ENCODE measurements at regions not wholly inside any gene's neighbourhood (a gene's known extent, or its start where the extent isn't known, plus 50 kb on each side); places are given as distances from the start of the nearest gene placed in this dataset.

- Mint-ChIP-seq H3K4me3 (peak overlapping the region; percentile 57), H3K36me3 (no peaks in the 10 kb centered on the region), H3K27ac (peak overlapping the region; percentile 92), H3K9me3 (no peaks in the 10 kb centered on the region), H3K4me1 (peaks cover 92% of the 10 kb centered on the region)
- DNase-seq (ENCODE audit: low spot score in 2 of 2): no peak
- ATAC-seq: peak; percentile 14
These were observed 161.1 kb upstream of the KLF14 start for GRCh38 chr7:130894909-130895750.

- Mint-ChIP-seq H3K9me3 (no peaks in the 10 kb centered on the region), H3K36me3 (no peaks in the 10 kb centered on the region), H3K4me1 (peaks cover 93% of the 10 kb centered on the region), H3K4me3 (peak overlapping the region; percentile 57), H3K27ac (peak overlapping the region; percentile 92)
- ATAC-seq (no peak), DNase-seq (ENCODE audit: low spot score in 2 of 2) (no peak)
These were observed 162.3 kb upstream of the KLF14 start for GRCh38 chr7:130896051-130896881.

- peak overlapping the region; percentile 57 for H3K4me3 Mint-ChIP-seq
- ATAC-seq: peak; percentile 53
- no peaks in the 10 kb centered on the region for H3K36me3 Mint-ChIP-seq
These were observed 163.0 kb upstream of the KLF14 start for GRCh38 chr7:130896898-130897514.

GRCh38 chr7:130897515-130898419 lies 163.8 kb upstream of the KLF14 start:
- H3K27ac Mint-ChIP-seq: peak overlapping the region; percentile 92
- DNase-seq (ENCODE audit: low spot score in 2 of 2) (peak in 1 of 2 donors; percentile 60), ATAC-seq (peak; percentile 1)
- no peaks in the 10 kb centered on the region for H3K36me3 Mint-ChIP-seq
- H3K4me3 Mint-ChIP-seq: peak overlapping the region; percentile 57
- peaks cover 97% of the 10 kb centered on the region for H3K4me1 Mint-ChIP-seq
- no peaks in the 10 kb centered on the region for H3K9me3 Mint-ChIP-seq

More at GRCh38 chr7:130896898-130897514, 163.0 kb upstream of the KLF14 start:
- peak in 1 of 2 donors; percentile 77 for DNase-seq (ENCODE audit: low spot score in 2 of 2)
- H3K4me1 Mint-ChIP-seq: peaks cover 97% of the 10 kb centered on the region
- H3K9me3 Mint-ChIP-seq: no peaks in the 10 kb centered on the region
- H3K27ac Mint-ChIP-seq: peak overlapping the region; percentile 92

GRCh38 chr7:130899071-130899560 lies 165.1 kb upstream of the KLF14 start:
- H3K4me3 Mint-ChIP-seq: no peak overlapping the region
- no peaks in the 10 kb centered on the region for H3K9me3 Mint-ChIP-seq
- DNase-seq (ENCODE audit: low spot score in 2 of 2) (no peak), ATAC-seq (no peak)
- H3K4me1 Mint-ChIP-seq: peaks cover 100% of the 10 kb centered on the region
- H3K36me3 Mint-ChIP-seq: no peaks in the 10 kb centered on the region
- H3K27ac Mint-ChIP-seq: peak overlapping the region; percentile 92

GRCh38 chr7:130899638-130900401 lies 165.8 kb upstream of the KLF14 start:
- no peak for ATAC-seq
- Mint-ChIP-seq H3K36me3 (no peaks in the 10 kb centered on the region), H3K4me1 (peaks cover 99% of the 10 kb centered on the region), H3K4me3 (peak overlapping the region; percentile 32), H3K9me3 (no peaks in the 10 kb centered on the region), H3K27ac (peak overlapping the region; percentile 92)
- DNase-seq (ENCODE audit: low spot score in 2 of 2): no peak

- H3K9me3 Mint-ChIP-seq: no peaks in the 10 kb centered on the region
- H3K4me1 Mint-ChIP-seq: peaks cover 97% of the 10 kb centered on the region
- no peaks in the 10 kb centered on the region for H3K36me3 Mint-ChIP-seq
- ATAC-seq (no peak), DNase-seq (ENCODE audit: low spot score in 2 of 2) (no peak)
- H3K27ac Mint-ChIP-seq: peak overlapping the region; percentile 92
- peak overlapping the region; percentile 23 for H3K4me3 Mint-ChIP-seq
These were observed 166.6 kb upstream of the KLF14 start for GRCh38 chr7:130900471-130901076.

- ATAC-seq: no peak
- Mint-ChIP-seq H3K9me3 (no peaks in the 10 kb centered on the region), H3K4me3 (peak overlapping the region; percentile 23), H3K27ac (peak overlapping the region; percentile 92), H3K4me1 (peaks cover 97% of the 10 kb centered on the region), H3K36me3 (no peaks in the 10 kb centered on the region)
- no peak for DNase-seq (ENCODE audit: low spot score in 2 of 2)
These were observed 167.3 kb upstream of the KLF14 start for GRCh38 chr7:130901209-130901783.

- peak overlapping the region; percentile 92 for H3K27ac Mint-ChIP-seq
- H3K36me3 Mint-ChIP-seq: no peaks in the 10 kb centered on the region
- ATAC-seq (no peak), DNase-seq (ENCODE audit: low spot score in 2 of 2) (no peak)
- no peaks in the 10 kb centered on the region for H3K9me3 Mint-ChIP-seq
- H3K4me1 Mint-ChIP-seq: peaks cover 92% of the 10 kb centered on the region
- peak overlapping the region; percentile 56 for H3K4me3 Mint-ChIP-seq
These were observed 168.8 kb upstream of the KLF14 start for GRCh38 chr7:130902755-130903357.

- DNase-seq (ENCODE audit: low spot score in 2 of 2): no peak
- Mint-ChIP-seq H3K4me3 (peak overlapping the region; percentile 56), H3K36me3 (no peaks in the 10 kb centered on the region), H3K4me1 (peaks cover 86% of the 10 kb centered on the region), H3K27ac (peak overlapping the region; percentile 92), H3K9me3 (no peaks in the 10 kb centered on the region)
- peak; percentile 80 for ATAC-seq
These were observed 169.5 kb upstream of the KLF14 start for GRCh38 chr7:130903358-130903974.

GRCh38 chr7:130904031-130904757 lies 170.2 kb upstream of the KLF14 start:
- H3K36me3 Mint-ChIP-seq: no peaks in the 10 kb centered on the region
- H3K9me3 Mint-ChIP-seq: no peaks in the 10 kb centered on the region
- peak overlapping the region; percentile 56 for H3K4me3 Mint-ChIP-seq
- peak; percentile 64 for ATAC-seq
- DNase-seq (ENCODE audit: low spot score in 2 of 2): no peak
- H3K27ac Mint-ChIP-seq: peak overlapping the region; percentile 92
- H3K4me1 Mint-ChIP-seq: peaks cover 86% of the 10 kb centered on the region

GRCh38 chr7:130904792-130905191 lies 170.8 kb upstream of the KLF14 start:
- peak overlapping the region; percentile 92 for H3K27ac Mint-ChIP-seq
- DNase-seq (ENCODE audit: low spot score in 2 of 2) (no peak), ATAC-seq (no peak)
- H3K9me3 Mint-ChIP-seq: no peaks in the 10 kb centered on the region
- H3K4me1 Mint-ChIP-seq: peaks cover 86% of the 10 kb centered on the region
- peak overlapping the region; percentile 56 for H3K4me3 Mint-ChIP-seq
- H3K36me3 Mint-ChIP-seq: no peaks in the 10 kb centered on the region
